GM23248 (cell line): ENCODE measurements at regions not wholly inside any gene's neighbourhood (a gene's known extent, or its start where the extent isn't known, plus 50 kb on each side); places are given as distances from the start of the nearest gene placed in this dataset.

ENCODE experiments used
- EZH2 ChIP-seq: fragments of 200-600 bp; sonication (generic); IDR thresholded peaks from 2 replicates; pipeline ENCODE4 v1.6.1; 2018; ENCODE audit warnings: antibody characterized with exemption, mild to moderate bottlenecking; ENCODE audit not compliant: insufficient read depth, poor library complexity, severe bottlenecking
- EZH2phosphoT487 ChIP-seq: fragments of 200-600 bp; sonication (generic); IDR thresholded peaks from 2 replicates; pipeline ENCODE4 v1.6.1; 2018; ENCODE audit warnings: antibody characterized with exemption, moderate library complexity, mild to moderate bottlenecking, low read depth; ENCODE audit not compliant: insufficient read depth

- TF ChIP-seq EZH2, result no peak
- TF ChIP-seq EZH2phosphoT487, result no peak
These were observed 287.4 kb downstream of the UACA start for GRCh38 chr15:70475921-70476320.
